Muscle of leg (tissue), 3 donors: ENCODE measurements at regions not wholly inside any gene's neighbourhood (a gene's known extent, or its start where the extent isn't known, plus 50 kb on each side); places are given as distances from the start of the nearest gene placed in this dataset.

Experiments
- DNase-seq: peaks from one replicate; pipeline ENCODE4 v3.0.0; 2013
- H3K27ac ChIP-seq: one replicate; pipeline ENCODE4 v1.5.1; 2013; ENCODE audit warnings: mild to moderate bottlenecking, low read length, control low read depth
- H3K27me3 ChIP-seq: one replicate; pipeline ENCODE4 v1.6.1; 2013; ENCODE audit warnings: low read length; ENCODE audit not compliant: control insufficient read depth, insufficient read depth
- H3K36me3 ChIP-seq: one replicate; pipeline ENCODE4 v1.6.1; 2013; ENCODE audit warnings: low read length; ENCODE audit not compliant: control insufficient read depth, insufficient read depth
- H3K4me1 ChIP-seq: one replicate; pipeline ENCODE4 v1.6.1; 2013; ENCODE audit warnings: low read length; ENCODE audit not compliant: control insufficient read depth, insufficient read depth
- H3K4me3 ChIP-seq: one replicate; pipeline ENCODE4 v1.5.1; 2013; ENCODE audit warnings: low read length, control low read depth
- H3K9me3 ChIP-seq: replicated peaks from 2 replicates; pipeline ENCODE4 v1.6.1; 2013; ENCODE audit warnings: low read depth, low read length; ENCODE audit not compliant: control insufficient read depth
- WGBS: methylation state at CpG from one replicate; pipeline ENCODE4 v1.1.5; 2013; ENCODE audit warnings: missing lambda C conversion rate; ENCODE audit not compliant: insufficient coverage; 5-methylcytosine and 5-hydroxymethylcytosine counted together

DNA sequence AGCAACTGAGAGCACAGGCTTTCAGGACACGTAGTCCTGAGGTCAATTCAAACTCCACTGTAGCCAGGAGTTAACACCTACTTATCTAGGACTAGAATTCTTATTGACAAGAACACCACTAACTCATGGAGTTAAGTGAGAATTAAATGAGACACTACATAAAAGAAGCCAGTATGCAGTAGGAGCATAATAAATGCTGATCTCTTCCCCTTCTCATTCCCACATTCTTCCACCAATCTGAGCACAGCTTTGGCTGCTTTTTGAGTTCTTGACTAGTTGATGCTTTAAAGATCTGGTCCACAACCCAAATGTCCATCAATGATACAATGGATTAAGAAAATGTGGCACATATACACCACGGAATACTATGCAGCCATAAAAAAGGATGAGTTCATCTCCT is 55.2 kb downstream of the TTC32 start:
- Histone ChIP-seq H3K27ac (no peak overlapping the region), H3K9me3 (no peaks in the 10 kb centered on the region), H3K4me1 (no peaks in the 10 kb centered on the region), H3K4me3 (no peak overlapping the region), H3K36me3 (no peaks in the 10 kb centered on the region), H3K27me3 (no peaks in the 10 kb centered on the region)
- DNase-seq = no peak
- WGBS = no CpG with 5 or more reads among the region's 2 CpGs

GRCh38 chr2:19846030-19846429 is 55.8 kb downstream of the TTC32 start:
- Histone ChIP-seq H3K36me3 (no peaks in the 10 kb centered on the region), H3K4me1 (no peaks in the 10 kb centered on the region), H3K27ac (no peak overlapping the region), H3K4me3 (no peak overlapping the region), H3K9me3 (no peaks in the 10 kb centered on the region), H3K27me3 (no peaks in the 10 kb centered on the region)
- 95% methylated on average over 2 of the region's 4 CpGs for WGBS
- DNase-seq = no peak

- Histone ChIP-seq H3K4me1 (no peaks in the 10 kb centered on the region), H3K4me3 (no peak overlapping the region), H3K27me3 (no peaks in the 10 kb centered on the region), H3K27ac (no peak overlapping the region), H3K9me3 (no peaks in the 10 kb centered on the region), H3K36me3 (no peaks in the 10 kb centered on the region)
- DNase-seq = no peak
- 55% methylated on average over 1 of the region's 5 CpGs for whole genome bisulfite sequencing
Measured at GRCh38 chr2:19845323-19845920, 56.4 kb downstream of the TTC32 start.

DNA sequence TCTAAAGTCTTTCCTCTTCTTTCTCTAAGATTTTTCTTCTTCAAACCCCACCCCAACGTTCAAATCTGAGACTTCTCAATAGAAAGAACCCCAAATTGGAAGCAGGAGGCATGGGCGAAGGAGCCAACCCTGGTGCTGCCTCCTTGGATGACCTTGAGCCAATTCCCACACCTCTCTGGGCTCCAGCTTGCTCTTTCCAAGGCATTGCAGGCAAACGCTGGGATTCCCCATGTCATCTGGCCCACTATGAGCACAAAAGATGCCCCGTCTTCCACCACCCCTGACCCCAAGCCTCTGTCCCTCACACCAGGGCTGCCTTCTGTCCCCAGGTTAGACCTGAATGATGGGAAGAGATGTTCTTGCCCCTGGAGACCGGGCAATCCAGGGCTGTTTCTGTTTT is 57.0 kb downstream of the TTC32 start:
- Histone ChIP-seq H3K27me3 (no peaks in the 10 kb centered on the region), H3K36me3 (no peaks in the 10 kb centered on the region), H3K27ac (no peak overlapping the region), H3K4me1 (no peaks in the 10 kb centered on the region), H3K9me3 (no peaks in the 10 kb centered on the region), H3K4me3 (no peak overlapping the region)
- WGBS = 33% methylated on average over 1 of the region's 5 CpGs
- DNase-seq = no peak

- no peak for DNase-seq
- no peak overlapping the region for H3K4me3 ChIP-seq
- no peak overlapping the region for H3K27ac ChIP-seq
- no peaks in the 10 kb centered on the region for H3K27me3 ChIP-seq
- H3K36me3 ChIP-seq = no peaks in the 10 kb centered on the region
- no peaks in the 10 kb centered on the region for H3K9me3 ChIP-seq
- H3K4me1 ChIP-seq = no peaks in the 10 kb centered on the region
- 100% methylated on average over 2 of the region's 2 CpGs for WGBS
Measured at GRCh38 chr2:19843992-19844515, 57.7 kb downstream of the TTC32 start.

GRCh38 chr2:19841918-19842693 is 59.7 kb downstream of the TTC32 start:
- Histone ChIP-seq H3K27me3 (no peaks in the 10 kb centered on the region), H3K9me3 (no peaks in the 10 kb centered on the region), H3K36me3 (no peaks in the 10 kb centered on the region), H3K4me1 (no peaks in the 10 kb centered on the region), H3K27ac (no peak overlapping the region), H3K4me3 (no peak overlapping the region)
- 88% methylated on average over 9 of the region's 9 CpGs for WGBS
- DNase-seq = no peak

- DNase-seq = no peak
Measured at GRCh38 chr2:19839438-19839837, 62.3 kb downstream of the TTC32 start.

DNA sequence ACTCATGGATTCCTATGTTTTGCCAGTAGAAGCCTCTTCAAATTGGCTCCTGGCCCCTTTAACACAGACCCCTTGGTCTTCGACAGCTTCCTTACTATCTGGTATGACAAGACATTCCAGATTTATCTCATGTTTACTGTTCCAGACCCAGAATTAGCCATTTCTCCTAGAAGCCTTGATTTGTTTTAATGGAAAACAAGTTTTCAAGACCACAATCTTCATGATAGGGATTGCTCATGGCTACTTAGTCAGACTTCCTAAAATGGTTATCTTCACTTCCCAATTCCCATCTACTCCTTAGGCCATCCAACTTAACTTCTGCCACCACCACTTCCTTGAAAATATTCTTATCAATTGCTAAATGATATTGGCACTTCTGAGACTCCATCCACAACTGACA is 63.2 kb downstream of the TTC32 start:
- H3K27me3 ChIP-seq = no peaks in the 10 kb centered on the region
- H3K4me3 ChIP-seq = no peak overlapping the region
- no peak for DNase-seq
- no CpG with 5 or more reads among the region's 1 CpG for WGBS
- no peaks in the 10 kb centered on the region for H3K4me1 ChIP-seq
- H3K27ac ChIP-seq = no peak overlapping the region
- no peaks in the 10 kb centered on the region for H3K9me3 ChIP-seq
- no peaks in the 10 kb centered on the region for H3K36me3 ChIP-seq

More at GRCh38 chr2:19839438-19839837, 62.3 kb downstream of the TTC32 start:
- Histone ChIP-seq H3K36me3 (no peaks in the 10 kb centered on the region), H3K27me3 (no peaks in the 10 kb centered on the region), H3K4me3 (no peak overlapping the region), H3K9me3 (no peaks in the 10 kb centered on the region), H3K4me1 (no peaks in the 10 kb centered on the region), H3K27ac (no peak overlapping the region)
- 85% methylated on average over 8 of the region's 8 CpGs for WGBS

- no peaks in the 10 kb centered on the region for H3K36me3 ChIP-seq
- no peaks in the 10 kb centered on the region for H3K27me3 ChIP-seq
- WGBS = 76% methylated on average over 2 of the region's 4 CpGs
- no peak for DNase-seq
- H3K9me3 ChIP-seq = no peaks in the 10 kb centered on the region
- H3K4me1 ChIP-seq = no peaks in the 10 kb centered on the region
- H3K4me3 ChIP-seq = no peak overlapping the region
- H3K27ac ChIP-seq = no peak overlapping the region
Measured at GRCh38 chr2:19837235-19837766, 64.5 kb downstream of the TTC32 start.

- Histone ChIP-seq H3K27ac (no peak overlapping the region), H3K9me3 (no peaks in the 10 kb centered on the region), H3K27me3 (no peaks in the 10 kb centered on the region), H3K36me3 (no peaks in the 10 kb centered on the region), H3K4me1 (no peaks in the 10 kb centered on the region), H3K4me3 (no peak overlapping the region)
- WGBS = 49% methylated on average over 4 of the region's 6 CpGs
- no peak for DNase-seq
Measured at GRCh38 chr2:19835781-19836281, 66.0 kb downstream of the TTC32 start.
